PFSK-1 (cell line): ENCODE measurements at regions not wholly inside any gene's neighbourhood (a gene's known extent, or its start where the extent isn't known, plus 50 kb on each side); places are given as distances from the start of the nearest gene placed in this dataset.

Experiments
- FOXP2 ChIP-seq: optimal IDR thresholded peaks from 2 replicates; pipeline ENCODE3; 2011; ENCODE audit warnings: borderline replicate concordance, control low read depth, inconsistent platforms; ENCODE audit not compliant: insufficient read depth; ENCODE audit errors: extremely low read length, extremely low read depth
- POLR2AphosphoS5 ChIP-seq: IDR thresholded peaks from 2 replicates; pipeline ENCODE4 v1.6.1; 2012; ENCODE audit warnings: low read depth, mild to moderate bottlenecking, control low read depth, low read length, moderate library complexity
- REST ChIP-seq, 2 experiments: IDR thresholded peaks; 2 replicates each; pipeline versions ENCODE4 v1.6.1 to v1.8.0; 2011 to 2012; ENCODE audit warnings: low read depth in 2 of 2, low read length in 2 of 2, control low read depth in 1 of 2, inconsistent platforms in 1 of 2, mild to moderate bottlenecking in 1 of 2, moderate library complexity in 1 of 2; ENCODE audit not compliant: insufficient read depth in 1 of 2
- SIN3A ChIP-seq: IDR thresholded peaks from 2 replicates; pipeline ENCODE4 v1.6.1; 2012; ENCODE audit warnings: mild to moderate bottlenecking, low read length, moderate library complexity, borderline replicate concordance; ENCODE audit not compliant: insufficient read depth
- TAF1 ChIP-seq: IDR thresholded peaks from 2 replicates; pipeline ENCODE4 v1.6.1; 2012; ENCODE audit warnings: low read length, control low read depth, borderline replicate concordance; ENCODE audit not compliant: insufficient read depth

DNA sequence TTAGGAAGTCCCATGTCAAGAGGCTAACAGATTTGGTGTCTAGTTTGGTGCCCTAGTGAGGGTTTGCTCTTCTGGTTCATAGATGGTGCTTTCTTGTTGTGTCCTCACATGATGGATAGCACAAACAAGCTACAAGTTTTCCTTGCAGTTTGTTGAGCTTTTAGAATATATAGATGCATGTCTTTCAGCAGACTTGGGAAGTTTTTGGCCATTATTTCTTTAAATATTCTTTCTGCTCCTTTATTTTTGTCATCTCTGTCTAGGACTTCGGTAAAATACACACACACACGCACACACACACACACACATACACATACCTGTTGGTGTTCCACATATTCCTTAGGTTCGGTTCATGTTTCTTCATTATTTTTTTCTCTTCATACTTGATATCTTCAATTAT lies 81.5 kb upstream of the TEX51 start:
- TF ChIP-seq REST (IDR thresholded peaks at IDR 0.05; ENCODE audit: insufficient read depth in 1 of 2, low read depth in 2 of 2, low read length in 2 of 2) (no peak), TAF1 (no peak), FOXP2 (no peak), POLR2AphosphoS5 (no peak), SIN3A (no peak)

GRCh38 chr2:126822115-126822514 lies 76.6 kb upstream of the TEX51 start:
- no peak for TF ChIP-seq FOXP2
- no peak for TF ChIP-seq POLR2AphosphoS5
- no peak for TF ChIP-seq SIN3A
- TF ChIP-seq REST (IDR thresholded peaks at IDR 0.05; ENCODE audit: insufficient read depth in 1 of 2, low read depth in 2 of 2, low read length in 2 of 2) = no peak
- TF ChIP-seq TAF1 = no peak

DNA sequence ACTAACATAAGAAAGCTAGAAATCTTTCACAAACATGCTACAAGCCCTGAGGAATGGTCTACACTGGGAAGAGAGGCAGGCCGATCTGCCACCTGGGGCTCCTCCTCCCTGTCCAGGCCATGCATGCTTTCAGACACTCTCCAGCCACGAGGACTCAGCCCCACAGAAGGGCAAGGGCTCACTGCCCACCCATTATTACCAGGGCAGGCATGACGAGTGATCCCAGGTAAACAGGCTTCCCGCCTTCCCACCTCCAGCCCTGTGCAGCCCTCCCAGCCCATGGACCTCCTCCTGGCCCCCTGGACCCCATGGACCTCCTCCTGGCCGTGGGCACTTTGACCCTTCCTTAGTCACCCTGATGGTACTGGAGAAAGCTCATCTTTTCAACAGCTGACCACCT lies 75.8 kb upstream of the TEX51 start:
- no peak for TF ChIP-seq FOXP2
- TF ChIP-seq REST (IDR thresholded peaks at IDR 0.05; ENCODE audit: insufficient read depth in 1 of 2, low read depth in 2 of 2, low read length in 2 of 2) = no peak
- no peak for TF ChIP-seq POLR2AphosphoS5
- TF ChIP-seq TAF1 = no peak
- TF ChIP-seq SIN3A = no peak

DNA sequence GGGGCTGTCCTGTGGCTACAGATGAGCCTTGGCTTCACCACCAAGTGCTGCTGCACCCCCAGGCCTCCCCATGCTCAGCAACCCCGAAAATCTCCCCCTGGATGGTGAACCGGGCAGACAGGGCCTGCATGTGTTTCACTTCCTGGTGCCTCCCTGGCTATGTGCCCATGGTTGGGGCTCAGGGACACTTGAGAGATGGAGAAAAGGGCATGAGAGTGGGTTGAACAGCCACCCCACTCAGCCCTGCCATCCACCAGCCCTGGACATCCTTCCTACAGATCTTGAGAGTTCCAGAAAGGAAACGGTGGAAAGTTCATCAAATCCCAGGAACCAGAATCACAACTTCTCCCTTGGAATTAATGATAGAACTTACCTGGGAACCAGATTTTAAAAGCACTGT lies 74.7 kb upstream of the TEX51 start:
- no peak for TF ChIP-seq TAF1
- no peak for TF ChIP-seq POLR2AphosphoS5
- no peak for TF ChIP-seq SIN3A
- no peak for TF ChIP-seq FOXP2
- TF ChIP-seq REST (IDR thresholded peaks at IDR 0.05; ENCODE audit: insufficient read depth in 1 of 2, low read depth in 2 of 2, low read length in 2 of 2) = no peak

- TF ChIP-seq TAF1 (no peak), POLR2AphosphoS5 (no peak)
Observed at GRCh38 chr2:126824663-126825062, 74.0 kb upstream of the TEX51 start.
